IMR-90 (cell line): ENCODE measurements at regions not wholly inside any gene's neighbourhood (a gene's known extent, or its start where the extent isn't known, plus 50 kb on each side); places are given as distances from the start of the nearest gene placed in this dataset.

Experiments
- ATAC-seq: fragments of 200-7000 bp; cut with Tn5 transposase; 2 replicates; pipeline ENCODE4 v1.9.1; 2020; ENCODE audit warnings: low read depth, mild to moderate bottlenecking, moderate library complexity
- BruUV-seq: library from RNA; stranded (reverse); fragments of 400-500 nt; replicated peaks from 2 replicates; lab custom pipeline; 2021; lab: Mats Ljungman, UMichigan
- CTCF ChIA-PET: fragments of 300-600 bp; formaldehyde crosslinking; extraction: SDS; loops from one replicate; lab custom pipeline; 2021; ENCODE audit warnings: antibody characterized with exemption; lab: Yijun Ruan, JAX
- POLR2A ChIA-PET: fragments of 300-600 bp; sonication (Branson Sonifier 250); formaldehyde crosslinking; loops from one replicate; lab custom pipeline; 2022; ENCODE audit warnings: antibody characterized with exemption; ENCODE audit not compliant: unreplicated experiment; lab: Charles Lee
- DNase-seq: peaks from one replicate; pipeline ENCODE4 v3.0.0; 2013
- H2AFZ ChIP-seq: replicated peaks from 2 replicates; pipeline ENCODE3; 2013; ENCODE audit warnings: low read length, mild to moderate bottlenecking; ENCODE audit not compliant: poor library complexity
- H2AK5ac ChIP-seq: 2 replicates; pipeline ENCODE4 v1.6.1; 2013; ENCODE audit warnings: low read depth, low read length, inconsistent platforms
- H2AK9ac ChIP-seq: replicated peaks from 2 replicates; pipeline ENCODE3; 2013; ENCODE audit warnings: mild to moderate bottlenecking, low read depth, low read length, moderate library complexity; ENCODE audit not compliant: poor library complexity
- H2BK120ac ChIP-seq: 2 replicates; pipeline ENCODE4 v1.6.1; 2013; ENCODE audit warnings: low read depth, low read length, inconsistent platforms
- H2BK15ac ChIP-seq: 3 replicates; pipeline ENCODE4 v1.6.1; 2013; ENCODE audit warnings: low read depth, low read length, inconsistent platforms
- H2BK20ac ChIP-seq: 2 replicates; pipeline ENCODE4 v1.6.1; 2013; ENCODE audit warnings: low read depth, mild to moderate bottlenecking, inconsistent platforms, low read length, moderate library complexity
- H2BK5ac ChIP-seq: 2 replicates; pipeline ENCODE4 v1.6.1; 2013; ENCODE audit warnings: mild to moderate bottlenecking, low read depth, low read length, inconsistent platforms; ENCODE audit not compliant: poor library complexity, severe bottlenecking
- H3K14ac ChIP-seq: replicated peaks from 2 replicates; pipeline ENCODE4 v1.6.1; 2013; ENCODE audit warnings: low read depth, low read length, inconsistent platforms
- H3K18ac ChIP-seq: 2 replicates; pipeline ENCODE4 v1.6.1; 2013; ENCODE audit warnings: low read depth, low read length, control low read depth
- H3K23ac ChIP-seq: 2 replicates; pipeline ENCODE4 v1.6.1; 2013; ENCODE audit warnings: low read depth, low read length, inconsistent platforms
- H3K27ac ChIP-seq: 2 replicates; pipeline ENCODE4 v1.5.1; 2013; ENCODE audit warnings: mild to moderate bottlenecking, control low read depth, low read length; ENCODE audit not compliant: insufficient read depth
- H3K27me3 ChIP-seq: 2 replicates; pipeline ENCODE4 v1.6.1; 2013; ENCODE audit warnings: low read length; ENCODE audit not compliant: control insufficient read depth, insufficient read depth
- H3K36me3 ChIP-seq: 2 replicates; pipeline ENCODE4 v1.6.1; 2013; ENCODE audit warnings: low read length, mixed read lengths; ENCODE audit not compliant: control insufficient read depth, insufficient read depth
- H3K4ac ChIP-seq: 2 replicates; pipeline ENCODE4 v1.6.1; 2013; ENCODE audit warnings: low read depth, low read length, inconsistent platforms
- H3K4me1 ChIP-seq: 2 replicates; pipeline ENCODE4 v1.6.1; 2013; ENCODE audit warnings: low read length, mixed read lengths; ENCODE audit not compliant: control insufficient read depth, insufficient read depth
- H3K4me2 ChIP-seq: 2 replicates; pipeline ENCODE4 v1.6.1; 2013; ENCODE audit warnings: low read depth, mild to moderate bottlenecking, control low read depth, low read length, moderate library complexity
- H3K4me3 ChIP-seq: 2 replicates; pipeline ENCODE4 v1.5.1; 2013; ENCODE audit warnings: low read depth, mild to moderate bottlenecking, control low read depth, low read length, moderate library complexity; ENCODE audit not compliant: insufficient read depth
- H3K56ac ChIP-seq: 2 replicates; pipeline ENCODE4 v1.6.1; 2013; ENCODE audit warnings: low read length, inconsistent platforms; ENCODE audit not compliant: insufficient read depth; ENCODE audit errors: extremely low read depth
- H3K79me1 ChIP-seq, 2 experiments: 2 replicates each; pipeline ENCODE4 v1.6.1; 2013; ENCODE audit warnings: low read length in 2 of 2, inconsistent platforms in 1 of 2, low read depth in 1 of 2
- H3K9ac ChIP-seq: 2 replicates; pipeline ENCODE4 v1.6.1; 2013; ENCODE audit warnings: low read depth, low read length, control low read depth
- H3K9me1 ChIP-seq: 2 replicates; pipeline ENCODE4 v1.6.1; 2013; ENCODE audit warnings: low read length, inconsistent platforms; ENCODE audit not compliant: insufficient read depth
- H3K9me3 ChIP-seq: 2 replicates; pipeline ENCODE4 v1.6.1; 2013; ENCODE audit warnings: low read length; ENCODE audit not compliant: control insufficient read depth, insufficient read depth
- H4K20me1 ChIP-seq: 2 replicates; pipeline ENCODE4 v1.6.1; 2013; ENCODE audit warnings: low read length, inconsistent platforms; ENCODE audit not compliant: insufficient read depth
- H4K5ac ChIP-seq: 2 replicates; pipeline ENCODE4 v1.6.1; 2013; ENCODE audit warnings: mild to moderate bottlenecking, low read depth, low read length, control low read depth
- H4K8ac ChIP-seq, 2 experiments: 2 replicates each; pipeline ENCODE4 v1.6.1; 2013; ENCODE audit warnings: low read depth in 2 of 2, low read length in 2 of 2, control low read depth in 1 of 2, inconsistent platforms in 1 of 2
- H4K91ac ChIP-seq: 2 replicates; pipeline ENCODE4 v1.6.1; 2013; ENCODE audit warnings: low read depth, low read length, inconsistent platforms; ENCODE audit not compliant: insufficient read depth
- CEBPB ChIP-seq: IDR thresholded peaks from 2 replicates; pipeline ENCODE4 v1.6.1; 2012; ENCODE audit warnings: low read depth, low read length, improper control_type of control experiment
- CHD1 ChIP-seq: IDR thresholded peaks from 2 replicates; pipeline ENCODE4 v1.6.1; 2012; ENCODE audit warnings: low read depth, low read length, improper control_type of control experiment
- CTCF ChIP-seq: conservative IDR thresholded peaks from 2 replicates; pipeline ENCODE4 v1.5.1; 2012; ENCODE audit warnings: mild to moderate bottlenecking, low read depth, low read length, improper control_type of control experiment
- FOS ChIP-seq: fragments of 150-350 bp; IDR thresholded peaks from 2 replicates; pipeline ENCODE4 v1.6.1; 2016; ENCODE audit warnings: low read depth, low read length
- MAFK ChIP-seq: IDR thresholded peaks from 2 replicates; pipeline ENCODE4 v1.6.1; 2012; ENCODE audit warnings: low read depth, low read length, improper control_type of control experiment
- MAZ ChIP-seq: IDR thresholded peaks from 2 replicates; pipeline ENCODE4 v1.6.1; 2012; ENCODE audit warnings: low read depth, mild to moderate bottlenecking, low read length, improper control_type of control experiment, moderate library complexity, borderline replicate concordance
- POLR2A ChIP-seq: IDR thresholded peaks from 2 replicates; pipeline ENCODE4 v1.6.1; 2012; ENCODE audit warnings: mild to moderate bottlenecking, low read depth, low read length
- RAD21 ChIP-seq: IDR thresholded peaks from 2 replicates; pipeline ENCODE4 v1.6.1; 2012; ENCODE audit warnings: low read length, improper control_type of control experiment
- SMC3 ChIP-seq: fragments of 150-350 bp; IDR thresholded peaks from 2 replicates; pipeline ENCODE4 v1.6.1; 2016; ENCODE audit warnings: low read depth, mild to moderate bottlenecking, antibody characterized with exemption, low read length, moderate library complexity
- WGBS, 2 experiments: methylation state at CpG; one replicate each; pipeline versions ENCODE4 v1.1.5 to v1.1.7; 2013; ENCODE audit warnings: missing lambda C conversion rate in 2 of 2; ENCODE audit not compliant: insufficient read length in 1 of 2; ENCODE audit errors: extremely low coverage in 2 of 2; 5-methylcytosine and 5-hydroxymethylcytosine counted together
- dilution Hi-C: fragments of 300-500 bp; cut with HindIII; formaldehyde crosslinking; loops from one replicate; pipeline ENCODE4 v1.14.3; 2018; ENCODE audit warnings: low sequenced_read_pairs; ENCODE audit not compliant: unreplicated experiment
- in situ Hi-C: fragments of 300-500 bp; cut with MboI; formaldehyde crosslinking; loops from 3 replicates; pipeline ENCODE4 v1.14.3; 2019; ENCODE audit warnings: low sequenced_read_pairs, inconsistent platforms, mixed read lengths
- intact Hi-C: fragments of 100-400 bp; cut with micrococcal nuclease; formaldehyde crosslinking; loops from 2 replicates; pipeline ENCODE4 v1.10.0; 2022
- TF ChIP-seq, protein P1 (sequence below): fragments of 150-350 bp; IDR thresholded peaks from 2 replicates; pipeline ENCODE4 v1.6.1; 2017; ENCODE audit warnings: mild to moderate bottlenecking, antibody characterized with exemption, low read length, low read depth
- TF ChIP-seq, protein P2 (sequence below): fragments of 150-350 bp; IDR thresholded peaks from 2 replicates; pipeline ENCODE4 v1.6.1; 2016; ENCODE audit warnings: low read depth, mild to moderate bottlenecking, low read length, moderate library complexity, borderline replicate concordance

DNA sequence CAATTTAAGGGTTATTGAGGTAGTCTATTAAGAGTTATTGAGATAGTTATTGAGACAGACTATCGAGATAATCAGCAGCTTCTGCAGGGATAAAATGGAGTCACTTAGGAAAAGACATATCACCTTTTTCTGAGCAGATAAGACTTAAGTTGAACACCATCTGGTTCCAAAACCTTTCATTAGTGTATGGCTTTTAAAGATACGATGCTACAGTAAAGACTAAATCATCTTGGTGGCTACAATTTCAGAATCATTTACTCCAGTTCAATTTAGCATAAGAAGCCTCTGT is 68.6 kb upstream of the DNAJC10 start:
- H2AFZ ChIP-seq = no peak overlapping the region
- no CpG with 5 or more reads among the region's 2 CpGs for WGBS, 2 experiments
- no peaks in the 10 kb centered on the region for H3K4me1 ChIP-seq
- H3K9ac ChIP-seq = no peak overlapping the region
- DNase-seq (no peak), ATAC-seq (no peak)
- H3K23ac ChIP-seq = no peak overlapping the region
- no peak overlapping the region for H2AK5ac ChIP-seq
- H3K36me3 ChIP-seq = no peaks in the 10 kb centered on the region
- no peak overlapping the region for H2BK15ac ChIP-seq
- no peak overlapping the region for H3K4me2 ChIP-seq
- in situ Hi-C loops = no loop called here
- no peak overlapping the region for H4K91ac ChIP-seq
- H2BK5ac ChIP-seq = no peak overlapping the region
- intact Hi-C loops = loop anchor here (5.0 kb wide), 4 partner anchors 220 to 570 kb away; partner anchors contain the start of gene PDE1A
- H4K5ac ChIP-seq = no peak overlapping the region
- H3K27ac ChIP-seq = no peak overlapping the region
- no peak overlapping the region for H2BK20ac ChIP-seq
- no peak overlapping the region for H3K18ac ChIP-seq
- ChIA-PET CTCF (interaction anchor here (1.3 to 2.2 kb wide), 3 partner anchors 55 to 461 kb away, joined by 3 to 12 read pairs (median 6); no protein-coding TSS in a partner anchor), POLR2A (no interaction called here)
- dilution Hi-C loops = no loop called here
- H3K9me3 ChIP-seq = no peaks in the 10 kb centered on the region
- no peaks in the 10 kb centered on the region for H4K20me1 ChIP-seq
- H3K9me1 ChIP-seq = no peaks in the 10 kb centered on the region
- no peak overlapping the region for H3K56ac ChIP-seq
- TF ChIP-seq POLR2A = no peak
- TF ChIP-seq, protein P1, sequence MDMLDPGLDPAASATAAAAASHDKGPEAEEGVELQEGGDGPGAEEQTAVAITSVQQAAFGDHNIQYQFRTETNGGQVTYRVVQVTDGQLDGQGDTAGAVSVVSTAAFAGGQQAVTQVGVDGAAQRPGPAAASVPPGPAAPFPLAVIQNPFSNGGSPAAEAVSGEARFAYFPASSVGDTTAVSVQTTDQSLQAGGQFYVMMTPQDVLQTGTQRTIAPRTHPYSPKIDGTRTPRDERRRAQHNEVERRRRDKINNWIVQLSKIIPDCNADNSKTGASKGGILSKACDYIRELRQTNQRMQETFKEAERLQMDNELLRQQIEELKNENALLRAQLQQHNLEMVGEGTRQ = no peak
- TF ChIP-seq, protein P2, sequence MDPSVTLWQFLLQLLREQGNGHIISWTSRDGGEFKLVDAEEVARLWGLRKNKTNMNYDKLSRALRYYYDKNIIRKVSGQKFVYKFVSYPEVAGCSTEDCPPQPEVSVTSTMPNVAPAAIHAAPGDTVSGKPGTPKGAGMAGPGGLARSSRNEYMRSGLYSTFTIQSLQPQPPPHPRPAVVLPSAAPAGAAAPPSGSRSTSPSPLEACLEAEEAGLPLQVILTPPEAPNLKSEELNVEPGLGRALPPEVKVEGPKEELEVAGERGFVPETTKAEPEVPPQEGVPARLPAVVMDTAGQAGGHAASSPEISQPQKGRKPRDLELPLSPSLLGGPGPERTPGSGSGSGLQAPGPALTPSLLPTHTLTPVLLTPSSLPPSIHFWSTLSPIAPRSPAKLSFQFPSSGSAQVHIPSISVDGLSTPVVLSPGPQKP = no peak
- TF ChIP-seq FOS = no peak
- TF ChIP-seq CTCF = no peak
- no peak for TF ChIP-seq MAZ
- no peak for TF ChIP-seq CEBPB
- no peak for TF ChIP-seq SMC3
- no peak for TF ChIP-seq CHD1
- TF ChIP-seq MAFK = no peak
- TF ChIP-seq RAD21 = no peak
- H4K8ac ChIP-seq = no peak overlapping the region
- no peak overlapping the region for H3K4me3 ChIP-seq
- H3K79me1 ChIP-seq = no peaks in the 10 kb centered on the region
- H3K4ac ChIP-seq = no peak overlapping the region
- no peaks in the 10 kb centered on the region for H3K27me3 ChIP-seq
- no peak overlapping the region for H2AK9ac ChIP-seq
- no TSS peak for BruUV-seq
- no peak overlapping the region for H3K14ac ChIP-seq
- no peak overlapping the region for H2BK120ac ChIP-seq
